Keratinocyte (primary cell): ENCODE measurements at regions not wholly inside any gene's neighbourhood (a gene's known extent, or its start where the extent isn't known, plus 50 kb on each side); places are given as distances from the start of the nearest gene placed in this dataset.

Experiments
- DNase-seq: peaks from one replicate; pipeline ENCODE4 v3.0.0-alpha.2; 2011; ENCODE audit warnings: low read depth, missing footprints, low spot score
- FAIRE-seq: peaks from 2 replicates; lab custom pipeline; 2011; peaks lifted over from hg19 to GRCh38; lab: Jason Lieb, UNC
- H2AFZ ChIP-seq: 2 replicates; pipeline ENCODE4 v1.6.0; 2012; ENCODE audit warnings: low read length, control low read depth, inconsistent platforms; ENCODE audit not compliant: control insufficient read depth
- H3K27ac ChIP-seq: 2 replicates; pipeline ENCODE4 v1.5.1; 2011; ENCODE audit warnings: low read length; ENCODE audit not compliant: control insufficient read depth, insufficient read depth
- H3K27me3 ChIP-seq: 3 replicates; pipeline ENCODE4 v1.6.0; 2011; ENCODE audit warnings: low read length; ENCODE audit not compliant: control insufficient read depth, insufficient read depth; ENCODE audit errors: extremely low read depth
- H3K36me3 ChIP-seq, 2 experiments: 2 replicates in 1 of 2; 3 replicates in 1 of 2; pipeline ENCODE4 v1.5.1; 2011; ENCODE audit warnings: low read length in 2 of 2, mild to moderate bottlenecking in 1 of 2; ENCODE audit not compliant: control insufficient read depth in 2 of 2, insufficient read depth in 2 of 2; ENCODE audit errors: extremely low read depth in 1 of 2
- H3K4me1 ChIP-seq: 3 replicates; pipeline ENCODE4 v1.5.1; 2011; ENCODE audit warnings: low read length; ENCODE audit not compliant: control insufficient read depth, insufficient read depth; ENCODE audit errors: extremely low read depth
- H3K4me2 ChIP-seq: 3 replicates; pipeline ENCODE4 v1.6.0; 2011; ENCODE audit warnings: low read depth, low read length; ENCODE audit not compliant: control insufficient read depth, insufficient read depth; ENCODE audit errors: extremely low read depth
- H3K4me3 ChIP-seq, 3 experiments: fragments of 200-600 bp in 1 of 3; sonication (generic) in 1 of 3; 2 replicates in 2 of 3; 3 replicates in 1 of 3; pipeline ENCODE4 v1.5.1; 2011 to 2016; ENCODE audit warnings: low read length in 3 of 3, mild to moderate bottlenecking in 3 of 3, control low read depth in 2 of 3, inconsistent platforms in 1 of 3, low read depth in 1 of 3, mixed read lengths in 1 of 3, mixed run types in 1 of 3, moderate library complexity in 1 of 3; ENCODE audit not compliant: control insufficient read depth in 2 of 3, insufficient read depth in 2 of 3; ENCODE audit errors: extremely low read depth in 1 of 3
- H3K79me2 ChIP-seq: 2 replicates; pipeline ENCODE4 v1.6.0; 2012; ENCODE audit warnings: low read length; ENCODE audit not compliant: control insufficient read depth, insufficient read depth
- H3K9ac ChIP-seq: 3 replicates; pipeline ENCODE4 v1.6.0; 2011; ENCODE audit warnings: low read length; ENCODE audit not compliant: control insufficient read depth, insufficient read depth; ENCODE audit errors: extremely low read depth
- H3K9me1 ChIP-seq: 3 replicates; pipeline ENCODE4 v1.6.0; 2011; ENCODE audit warnings: low read length; ENCODE audit not compliant: control insufficient read depth, insufficient read depth; ENCODE audit errors: extremely low read depth
- H3K9me3 ChIP-seq: 2 replicates; pipeline ENCODE4 v1.5.1; 2012; ENCODE audit warnings: low read depth, low read length; ENCODE audit not compliant: control insufficient read depth
- H4K20me1 ChIP-seq: 3 replicates; pipeline ENCODE4 v1.6.0; 2011; ENCODE audit warnings: low read length; ENCODE audit not compliant: control insufficient read depth, insufficient read depth; ENCODE audit errors: extremely low read depth
- CTCF ChIP-seq, 3 experiments: IDR thresholded peaks in 1 of 3; conservative IDR thresholded peaks in 1 of 3; optimal IDR thresholded peaks in 1 of 3; 2 replicates in 2 of 3; 3 replicates in 1 of 3; pipeline versions ENCODE3 to v1.5.1; 2011; ENCODE audit warnings: low read length in 3 of 3, mild to moderate bottlenecking in 3 of 3, moderate library complexity in 2 of 3, control low read depth in 1 of 3, inconsistent platforms in 1 of 3; ENCODE audit not compliant: insufficient read depth in 2 of 3; ENCODE audit errors: extremely low read depth in 1 of 3
- EZH2 ChIP-seq: IDR thresholded peaks from one replicate; pipeline ENCODE4 v1.6.1; 2012; ENCODE audit warnings: inconsistent platforms, mild to moderate bottlenecking, low read length, moderate library complexity
- dilution Hi-C: fragments of 300-500 bp; cut with MboI; formaldehyde crosslinking; loops from one replicate; pipeline ENCODE4 v1.7.0; 2020; ENCODE audit warnings: low sequenced_read_pairs; ENCODE audit not compliant: extremely low pct_ligation_motif_present

- Histone ChIP-seq H3K9me1 (no peaks in the 10 kb centered on the region), H3K9ac (no peak overlapping the region), H3K4me2 (no peak overlapping the region), H3K36me3 (no peaks in the 10 kb centered on the region), H2AFZ (no peak overlapping the region), H3K27ac (no peak overlapping the region), H3K79me2 (no peaks in the 10 kb centered on the region), H3K27me3 (no peaks in the 10 kb centered on the region), H3K9me3 (no peaks in the 10 kb centered on the region), H3K4me1 (no peaks in the 10 kb centered on the region), H4K20me1 (no peaks in the 10 kb centered on the region), H3K4me3 (no peak overlapping the region)
- DNase-seq, result no peak
- no peak for FAIRE-seq
- no peak for TF ChIP-seq CTCF (optimal IDR thresholded peaks at IDR 0.05 in 1 of 3, IDR thresholded peaks at IDR 0.05 in 1 of 3, conservative IDR thresholded peaks at IDR 0.05 in 1 of 3; ENCODE audit: extremely low read depth in 1 of 3, insufficient read depth in 2 of 3, low read length in 3 of 3)
- no peak for TF ChIP-seq EZH2
- dilution Hi-C loops, result no loop called here
Measured at GRCh38 chr6:19986691-19987438, 149.7 kb downstream of the ID4 start.

GRCh38 chr6:19988555-19988954 is 151.4 kb downstream of the ID4 start:
- H3K4me3 ChIP-seq, result no peak overlapping the region
- TF ChIP-seq EZH2 (no peak), CTCF (optimal IDR thresholded peaks at IDR 0.05 in 1 of 3, IDR thresholded peaks at IDR 0.05 in 1 of 3, conservative IDR thresholded peaks at IDR 0.05 in 1 of 3; ENCODE audit: extremely low read depth in 1 of 3, insufficient read depth in 2 of 3, low read length in 3 of 3) (no peak)
- no peaks in the 10 kb centered on the region for H3K9me3 ChIP-seq
- no peak overlapping the region for H3K27ac ChIP-seq
- H3K4me2 ChIP-seq, result no peak overlapping the region
- no peak overlapping the region for H3K9ac ChIP-seq
- H3K36me3 ChIP-seq, result no peaks in the 10 kb centered on the region
- no peaks in the 10 kb centered on the region for H3K9me1 ChIP-seq
- dilution Hi-C loops, result no loop called here
- no peak for DNase-seq
- H3K4me1 ChIP-seq, result no peaks in the 10 kb centered on the region
- H2AFZ ChIP-seq, result no peak overlapping the region
- peak; percentile 39 for FAIRE-seq
- H4K20me1 ChIP-seq, result no peaks in the 10 kb centered on the region
- H3K79me2 ChIP-seq, result no peaks in the 10 kb centered on the region
- no peaks in the 10 kb centered on the region for H3K27me3 ChIP-seq
